Activated B cell treated with CpG ODN at 0.5 μM for 24 hours (primary cell): ENCODE measurements at regions not wholly inside any gene's neighbourhood (a gene's known extent, or its start where the extent isn't known, plus 50 kb on each side); places are given as distances from the start of the nearest gene placed in this dataset.

Experiments used
- ATAC-seq: fragments of 200-7000 bp; cut with Tn5 transposase; one replicate; pipeline ENCODE4 v1.10.0; 2021; ENCODE audit warnings: low read depth, mild to moderate bottlenecking, moderate library complexity
- CTCF ChIA-PET: fragments of 350-600 bp; sonication (Branson Sonifier 250); formaldehyde crosslinking; loops from one replicate; lab custom pipeline; 2021; ENCODE audit warnings: antibody characterized with exemption; lab: Charles Lee
- POLR2A ChIA-PET: fragments of 350-600 bp; sonication (Branson Sonifier 250); formaldehyde crosslinking; loops from one replicate; lab custom pipeline; 2021; ENCODE audit warnings: antibody characterized with exemption; lab: Charles Lee
- DNase-seq: peaks from one replicate; pipeline ENCODE4 v3.0.0; 2022
- H3K27ac Mint-ChIP-seq: one replicate; pipeline ENCODE4 v1.8.0; 2020; ENCODE audit warnings: mixed read lengths
- H3K27me3 Mint-ChIP-seq: one replicate; pipeline ENCODE4 v1.8.0; 2021; ENCODE audit warnings: mixed read lengths
- H3K36me3 Mint-ChIP-seq: one replicate; pipeline ENCODE4 v1.8.0; 2021; ENCODE audit warnings: low read depth, mixed read lengths
- H3K4me1 Mint-ChIP-seq: one replicate; pipeline ENCODE4 v1.8.0; 2021; ENCODE audit warnings: mixed read lengths
- H3K4me3 Mint-ChIP-seq: one replicate; pipeline ENCODE4 v1.8.0; 2020; ENCODE audit warnings: mild to moderate bottlenecking, mixed read lengths
- H3K9me3 Mint-ChIP-seq: one replicate; pipeline ENCODE4 v1.8.0; 2020; ENCODE audit warnings: mixed read lengths
- CTCF ChIP-seq: fragments of 200-600 bp; IDR thresholded peaks from one replicate; pipeline ENCODE4 v1.8.0; 2022; ENCODE audit warnings: antibody characterized with exemption, mild to moderate bottlenecking
- intact Hi-C: fragments of 100-400 bp; cut with micrococcal nuclease; formaldehyde crosslinking; loops from one replicate; pipeline ENCODE4 v1.15.1; 2024

GRCh38 chr2:144014103-144014502 lies 505.8 kb downstream of the ZEB2 start:
- Mint-ChIP-seq H3K36me3 (peaks cover 2% of the 10 kb centered on the region), H3K4me3 (no peak overlapping the region), H3K4me1 (peaks cover 8% of the 10 kb centered on the region), H3K9me3 (no peaks in the 10 kb centered on the region), H3K27me3 (no peaks in the 10 kb centered on the region), H3K27ac (no peak overlapping the region)
- ChIA-PET POLR2A (no interaction called here), CTCF (no interaction called here)
- intact Hi-C loops, result no loop called here
- DNase-seq (no peak), ATAC-seq (peak; percentile 37)
- TF ChIP-seq CTCF, result no peak

- ATAC-seq (no peak), DNase-seq (no peak)
- no peaks in the 10 kb centered on the region for H3K27me3 Mint-ChIP-seq
- no peak overlapping the region for H3K27ac Mint-ChIP-seq
- peaks cover 8% of the 10 kb centered on the region for H3K4me1 Mint-ChIP-seq
- H3K4me3 Mint-ChIP-seq, result no peak overlapping the region
- no peak for TF ChIP-seq CTCF
- ChIA-PET POLR2A (no interaction called here), CTCF (no interaction called here)
- H3K9me3 Mint-ChIP-seq, result no peaks in the 10 kb centered on the region
- H3K36me3 Mint-ChIP-seq, result peaks cover 6% of the 10 kb centered on the region
- intact Hi-C loops, result no loop called here
Observed at GRCh38 chr2:144012304-144012703, 507.6 kb downstream of the ZEB2 start.

GRCh38 chr2:144011553-144011952 lies 508.4 kb downstream of the ZEB2 start:
- intact Hi-C loops, result no loop called here
- H3K36me3 Mint-ChIP-seq, result peaks cover 12% of the 10 kb centered on the region
- no peak for DNase-seq

GRCh38 chr2:144011098-144011497 lies 508.8 kb downstream of the ZEB2 start:
- ATAC-seq (no peak), DNase-seq (no peak)
- ChIA-PET CTCF (no interaction called here), POLR2A (no interaction called here)
- Mint-ChIP-seq H3K9me3 (no peaks in the 10 kb centered on the region), H3K36me3 (peaks cover 15% of the 10 kb centered on the region), H3K4me1 (peaks cover 8% of the 10 kb centered on the region), H3K27me3 (no peaks in the 10 kb centered on the region), H3K4me3 (no peak overlapping the region), H3K27ac (no peak overlapping the region)
- no peak for TF ChIP-seq CTCF
- intact Hi-C loops, result no loop called here

More at GRCh38 chr2:144011553-144011952, 508.4 kb downstream of the ZEB2 start:
- Mint-ChIP-seq H3K4me3 (no peak overlapping the region), H3K9me3 (no peaks in the 10 kb centered on the region), H3K27me3 (no peaks in the 10 kb centered on the region), H3K27ac (no peak overlapping the region), H3K4me1 (peaks cover 8% of the 10 kb centered on the region)
- ChIA-PET POLR2A (no interaction called here), CTCF (no interaction called here)
- no peak for ATAC-seq
- TF ChIP-seq CTCF, result no peak

GRCh38 chr2:144010096-144010836 lies 509.7 kb downstream of the ZEB2 start:
- no peak for ATAC-seq
- CTCF ChIA-PET, result no interaction called here

More at GRCh38 chr2:144010096-144010836, 509.7 kb downstream of the ZEB2 start:
- no peaks in the 10 kb centered on the region for H3K27me3 Mint-ChIP-seq
- intact Hi-C loops, result no loop called here
- H3K36me3 Mint-ChIP-seq, result peaks cover 19% of the 10 kb centered on the region
- peaks cover 8% of the 10 kb centered on the region for H3K4me1 Mint-ChIP-seq
- no peaks in the 10 kb centered on the region for H3K9me3 Mint-ChIP-seq
- H3K4me3 Mint-ChIP-seq, result no peak overlapping the region
- POLR2A ChIA-PET, result no interaction called here
- TF ChIP-seq CTCF, result no peak
- no peak for DNase-seq
- H3K27ac Mint-ChIP-seq, result no peak overlapping the region
